ENCODE measurements at regions not wholly inside any gene's neighbourhood (a gene's known extent, or its start where the extent isn't known, plus 50 kb on each side); places are given as distances from the start of the nearest gene placed in this dataset.

GRCh38 chr9:1271786-1272185 lies 221.6 kb downstream of the DMRT2 start:
- H3K9me2 ChIP-seq (ENCODE audit: insufficient read depth, low read length), result no peaks in the 10 kb centered on the region
- H3K4me2 ChIP-seq (ENCODE audit: low read length), result no peak overlapping the region
- no peak overlapping the region for H3K27ac ChIP-seq (ENCODE audit: low read depth, low read length, poor library complexity, severe bottlenecking)
- DNase-seq (ENCODE audit: low spot score), result no peak
- no peaks in the 10 kb centered on the region for H4K20me1 ChIP-seq (ENCODE audit: insufficient read depth, low read length)
- TF ChIP-seq CTCF (conservative IDR thresholded peaks at IDR 0.05; ENCODE audit: low read length) (no peak), EZH2phosphoT487 (IDR thresholded peaks at IDR 0.05; ENCODE audit: borderline replicate concordance, low read depth, low read length) (no peak)
- H3K4me3 ChIP-seq (ENCODE audit: low read depth, low read length, poor library complexity, severe bottlenecking), result no peak overlapping the region
- H3K36me3 ChIP-seq (ENCODE audit: insufficient read depth, low read length), result no peaks in the 10 kb centered on the region
- BruUV-seq (replicated peaks), result no TSS peak
- ChIA-PET POLR2A (no interaction called here), CTCF (ENCODE audit: unreplicated experiment) (interaction anchor here (0.6 kb wide), 1 partner anchor 33 kb away, joined by 3 read pairs; no protein-coding TSS in a partner anchor)
- H3K9me3 ChIP-seq (ENCODE audit: low read length), result no peaks in the 10 kb centered on the region
- H3K4me1 ChIP-seq (ENCODE audit: insufficient read depth, low read length, poor library complexity, severe bottlenecking), result no peaks in the 10 kb centered on the region
- intact Hi-C loops (cut with micrococcal nuclease; ENCODE audit: unreplicated experiment), result no loop called here
- no peaks in the 10 kb centered on the region for H3K79me2 ChIP-seq (ENCODE audit: insufficient read depth, low read depth, low read length)
- H2AFZ ChIP-seq (ENCODE audit: low read length), result no peak overlapping the region

GRCh38 chr9:1272488-1272887 lies 222.3 kb downstream of the DMRT2 start:
- Histone ChIP-seq H3K36me3 (ENCODE audit: insufficient read depth, low read length) (no peaks in the 10 kb centered on the region), H3K9me3 (ENCODE audit: low read length) (no peaks in the 10 kb centered on the region), H3K79me2 (ENCODE audit: insufficient read depth, low read depth, low read length) (no peaks in the 10 kb centered on the region), H3K4me2 (ENCODE audit: low read length) (no peak overlapping the region), H3K4me1 (ENCODE audit: insufficient read depth, low read length, poor library complexity, severe bottlenecking) (no peaks in the 10 kb centered on the region), H4K20me1 (ENCODE audit: insufficient read depth, low read length) (no peaks in the 10 kb centered on the region), H3K9me2 (ENCODE audit: insufficient read depth, low read length) (no peaks in the 10 kb centered on the region), H2AFZ (ENCODE audit: low read length) (no peak overlapping the region), H3K4me3 (ENCODE audit: low read depth, low read length, poor library complexity, severe bottlenecking) (no peak overlapping the region), H3K27ac (ENCODE audit: low read depth, low read length, poor library complexity, severe bottlenecking) (no peak overlapping the region)
- BruUV-seq (replicated peaks), result no TSS peak
- POLR2A ChIA-PET, result no interaction called here
- no peak for DNase-seq (ENCODE audit: low spot score)
- TF ChIP-seq EZH2phosphoT487 (IDR thresholded peaks at IDR 0.05; ENCODE audit: borderline replicate concordance, low read depth, low read length) (no peak), CTCF (conservative IDR thresholded peaks at IDR 0.05; ENCODE audit: low read length) (no peak)
- intact Hi-C loops (cut with micrococcal nuclease; ENCODE audit: unreplicated experiment), result no loop called here
- CTCF ChIA-PET (ENCODE audit: unreplicated experiment), result no interaction called here

- no peak for DNase-seq (ENCODE audit: low spot score)
- no TSS peak for BruUV-seq (replicated peaks)
- H3K4me1 ChIP-seq (ENCODE audit: insufficient read depth, low read length, poor library complexity, severe bottlenecking), result no peaks in the 10 kb centered on the region
- H3K27ac ChIP-seq (ENCODE audit: low read depth, low read length, poor library complexity, severe bottlenecking), result no peak overlapping the region
- intact Hi-C loops (cut with micrococcal nuclease; ENCODE audit: unreplicated experiment), result no loop called here
- no peaks in the 10 kb centered on the region for H3K9me2 ChIP-seq (ENCODE audit: insufficient read depth, low read length)
- no peak for TF ChIP-seq CTCF (conservative IDR thresholded peaks at IDR 0.05; ENCODE audit: low read length)
- TF ChIP-seq EZH2phosphoT487 (IDR thresholded peaks at IDR 0.05; ENCODE audit: borderline replicate concordance, low read depth, low read length), result no peak
- no peak overlapping the region for H2AFZ ChIP-seq (ENCODE audit: low read length)
- POLR2A ChIA-PET, result no interaction called here
- no peak overlapping the region for H3K4me3 ChIP-seq (ENCODE audit: low read depth, low read length, poor library complexity, severe bottlenecking)
- no peaks in the 10 kb centered on the region for H4K20me1 ChIP-seq (ENCODE audit: insufficient read depth, low read length)
- CTCF ChIA-PET (ENCODE audit: unreplicated experiment), result no interaction called here
- H3K9me3 ChIP-seq (ENCODE audit: low read length), result no peaks in the 10 kb centered on the region
- no peaks in the 10 kb centered on the region for H3K79me2 ChIP-seq (ENCODE audit: insufficient read depth, low read depth, low read length)
- H3K36me3 ChIP-seq (ENCODE audit: insufficient read depth, low read length), result no peaks in the 10 kb centered on the region
- H3K4me2 ChIP-seq (ENCODE audit: low read length), result no peak overlapping the region
Measured at GRCh38 chr9:1273859-1274258, 223.7 kb downstream of the DMRT2 start.

Measured in OCI-LY7 (cell line).